Liver (tissue), 8 donors: ENCODE measurements at regions not wholly inside any gene's neighbourhood (a gene's known extent, or its start where the extent isn't known, plus 50 kb on each side); places are given as distances from the start of the nearest gene placed in this dataset.

ENCODE experiments used
- DNase-seq: peaks from one replicate; pipeline ENCODE4 v3.0.0-alpha.2; 2017; ENCODE audit warnings: low spot score
- H3K27ac ChIP-seq, 2 donors: one replicate each; pipeline ENCODE4 v1.7.0; 2013; ENCODE audit warnings: inconsistent platforms in 2 of 2, low read length in 2 of 2, control low read depth in 1 of 2, low read depth in 1 of 2, mild to moderate bottlenecking in 1 of 2
- H3K27me3 ChIP-seq, 4 donors: one replicate each; pipeline versions ENCODE4 v1.6.1 to v1.7.0; 2013; ENCODE audit warnings: low read length in 3 of 4, inconsistent platforms in 1 of 4, mild to moderate bottlenecking in 1 of 4, moderate library complexity in 1 of 4; ENCODE audit not compliant: control insufficient read depth in 4 of 4, insufficient read depth in 4 of 4
- H3K36me3 ChIP-seq, 4 donors: one replicate each; pipeline versions ENCODE4 v1.6.1 to v1.7.0; 2013; ENCODE audit warnings: low read length in 3 of 4, mild to moderate bottlenecking in 3 of 4, low read depth in 1 of 4, moderate library complexity in 1 of 4; ENCODE audit not compliant: control insufficient read depth in 4 of 4, insufficient read depth in 3 of 4
- H3K4me1 ChIP-seq, 4 donors: one replicate each; pipeline versions ENCODE4 v1.6.1 to v1.7.0; 2013; ENCODE audit warnings: low read length in 3 of 4, mild to moderate bottlenecking in 3 of 4, moderate library complexity in 1 of 4; ENCODE audit not compliant: control insufficient read depth in 4 of 4, insufficient read depth in 4 of 4
- H3K4me3 ChIP-seq, 3 donors: one replicate each; pipeline versions ENCODE4 v1.6.1 to v1.7.0; 2013; ENCODE audit warnings: low read length in 3 of 3, control low read depth in 1 of 3, low read depth in 1 of 3, mild to moderate bottlenecking in 1 of 3
- H3K9ac ChIP-seq, 2 donors: one replicate each; pipeline ENCODE4 v1.7.0; 2013; ENCODE audit warnings: low read length in 2 of 2, mild to moderate bottlenecking in 2 of 2, moderate library complexity in 2 of 2, control low read depth in 1 of 2, low read depth in 1 of 2
- H3K9me3 ChIP-seq, 4 donors: one replicate each; pipeline versions ENCODE4 v1.6.1 to v1.7.0; 2013; ENCODE audit warnings: low read length in 3 of 4; ENCODE audit not compliant: control insufficient read depth in 4 of 4
- CTCF ChIP-seq: fragments of 150-350 bp; IDR thresholded peaks from 2 replicates; pipeline ENCODE4 v1.5.1; 2017; ENCODE audit warnings: improper control_type of control experiment, low read depth, low read length; ENCODE audit not compliant: missing input control
- EGR1 ChIP-seq, 2 donors: IDR thresholded peaks; 2 replicates each; pipeline ENCODE4 v1.6.1; 2016 to 2018; ENCODE audit warnings: antibody characterized with exemption in 2 of 2, low read depth in 2 of 2
- FOXA1 ChIP-seq: IDR thresholded peaks from 2 replicates; pipeline ENCODE4 v1.6.1; 2016; ENCODE audit warnings: antibody characterized with exemption
- FOXA2 ChIP-seq: IDR thresholded peaks from 2 replicates; pipeline ENCODE4 v1.6.1; 2016; ENCODE audit warnings: antibody characterized with exemption
- GABPA ChIP-seq, 2 donors: IDR thresholded peaks in 1 of 2; conservative IDR thresholded peaks in 1 of 2; 2 replicates each; pipeline ENCODE4 v1.6.1; 2016; ENCODE audit warnings: antibody characterized with exemption in 2 of 2, mild to moderate bottlenecking in 1 of 2, moderate library complexity in 1 of 2
- HNF4A ChIP-seq, 2 donors: conservative IDR thresholded peaks; 2 replicates each; pipeline ENCODE4 v1.6.1; 2016; ENCODE audit warnings: antibody characterized with exemption in 2 of 2, mild to moderate bottlenecking in 2 of 2
- HNF4G ChIP-seq: IDR thresholded peaks from 2 replicates; pipeline ENCODE4 v1.6.1; 2016; ENCODE audit warnings: antibody characterized with exemption
- JUND ChIP-seq, 2 donors: IDR thresholded peaks; 2 replicates each; pipeline ENCODE4 v1.6.1; 2016; ENCODE audit warnings: antibody characterized with exemption in 2 of 2
- NR2F2 ChIP-seq: IDR thresholded peaks from 2 replicates; pipeline ENCODE4 v1.6.1; 2016; ENCODE audit warnings: antibody characterized with exemption
- RAD21 ChIP-seq, 2 donors: IDR thresholded peaks; 2 replicates each; pipeline ENCODE4 v1.6.1; 2016; ENCODE audit warnings: antibody characterized with exemption in 2 of 2, mild to moderate bottlenecking in 2 of 2
- REST ChIP-seq: IDR thresholded peaks from 2 replicates; pipeline ENCODE4 v1.6.1; 2016; ENCODE audit warnings: antibody characterized with exemption, mild to moderate bottlenecking
- RXRA ChIP-seq, 2 donors: IDR thresholded peaks; 2 replicates each; pipeline ENCODE4 v1.6.1; 2017 to 2018; ENCODE audit warnings: antibody characterized with exemption in 2 of 2, mild to moderate bottlenecking in 1 of 2
- SP1 ChIP-seq: IDR thresholded peaks from 2 replicates; pipeline ENCODE4 v1.6.1; 2018; ENCODE audit warnings: antibody characterized with exemption, mild to moderate bottlenecking
- TAF1 ChIP-seq: conservative IDR thresholded peaks from 2 replicates; pipeline ENCODE4 v1.6.1; 2016; ENCODE audit warnings: antibody characterized with exemption, mild to moderate bottlenecking
- YY1 ChIP-seq: IDR thresholded peaks from 2 replicates; pipeline ENCODE4 v1.6.1; 2016; ENCODE audit warnings: antibody characterized with exemption, mild to moderate bottlenecking
- WGBS: extraction: QIAGEN DNeasy Blood & Tissue Kit; methylation state at CpG from one replicate; pipeline ENCODE4 v1.1.7; 2013; 5-methylcytosine and 5-hydroxymethylcytosine counted together
- TF ChIP-seq, protein P1 (sequence below): IDR thresholded peaks from 2 replicates; pipeline ENCODE4 v1.6.1; 2016; ENCODE audit warnings: antibody characterized with exemption
- TF ChIP-seq, protein P2 (sequence below): IDR thresholded peaks from 2 replicates; pipeline ENCODE4 v1.6.1; 2016; ENCODE audit warnings: antibody characterized with exemption
- donor health status: healthy.
- donor health status: healthy.
- donor health status: healthy.
- donor health status: healthy.
- donor health status: healthy.

- WGBS: 31% methylated on average over 1 of the region's 1 CpG
- TF ChIP-seq SP1 (no peak), YY1 (no peak), HNF4G (no peak), CTCF (no peak), FOXA1 (no peak), FOXA2 (no peak), GABPA (IDR thresholded peaks at IDR 0.05 in 1 of 2, conservative IDR thresholded peaks at IDR 0.05 in 1 of 2) (no peak), RXRA (IDR thresholded peaks at IDR 0.05) (no peak), EGR1 (IDR thresholded peaks at IDR 0.05; ENCODE audit: low read depth in 2 of 2) (no peak), TAF1 (no peak), NR2F2 (no peak)
- TF ChIP-seq, protein P1, sequence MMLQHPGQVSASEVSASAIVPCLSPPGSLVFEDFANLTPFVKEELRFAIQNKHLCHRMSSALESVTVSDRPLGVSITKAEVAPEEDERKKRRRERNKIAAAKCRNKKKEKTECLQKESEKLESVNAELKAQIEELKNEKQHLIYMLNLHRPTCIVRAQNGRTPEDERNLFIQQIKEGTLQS: no peak
- Histone ChIP-seq H3K36me3 (no peaks in the 10 kb centered on the region), H3K27ac (no peak overlapping the region), H3K4me3 (no peak overlapping the region), H3K27me3 (no peaks in the 10 kb centered on the region), H3K9ac (no peak overlapping the region), H3K9me3 (peaks cover 2 to 12% (median 4%) of the 10 kb centered on the region in 4 donors), H3K4me1 (no peaks in the 10 kb centered on the region)
- no peak for DNase-seq
Measured at GRCh38 chr9:117907420-117907819, 203.2 kb downstream of the TLR4 start.

DNA sequence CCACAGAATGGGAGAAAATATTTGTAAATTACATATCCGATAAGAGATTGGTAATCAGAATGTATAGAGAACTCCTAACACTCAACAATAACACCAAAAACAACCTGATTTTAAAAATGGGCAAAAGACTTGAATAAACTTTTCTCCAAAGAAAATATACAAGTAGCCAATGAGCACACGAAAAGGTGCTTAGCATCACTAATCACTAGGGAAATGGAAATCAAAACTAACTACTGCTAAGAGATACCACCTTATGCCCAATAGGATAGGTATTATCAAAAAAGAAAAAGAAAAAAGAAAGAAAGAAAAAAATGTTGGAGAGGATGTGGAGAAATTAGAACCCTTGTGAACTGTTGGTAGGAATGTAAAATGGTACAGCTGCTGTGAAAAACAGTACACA is 212.1 kb downstream of the TLR4 start:
- no peak for TF ChIP-seq REST
- no peak overlapping the region for H3K27ac ChIP-seq
- 68% methylated on average over 2 of the region's 2 CpGs for WGBS
- H3K9ac ChIP-seq: no peak overlapping the region
- H3K36me3 ChIP-seq: no peaks in the 10 kb centered on the region
- no peak for DNase-seq
- no peaks in the 10 kb centered on the region for H3K27me3 ChIP-seq
- H3K4me1 ChIP-seq: no peaks in the 10 kb centered on the region
- peaks cover 0 to 9% (median 1%) of the 10 kb centered on the region in 4 donors for H3K9me3 ChIP-seq
- H3K4me3 ChIP-seq: no peak overlapping the region

DNA sequence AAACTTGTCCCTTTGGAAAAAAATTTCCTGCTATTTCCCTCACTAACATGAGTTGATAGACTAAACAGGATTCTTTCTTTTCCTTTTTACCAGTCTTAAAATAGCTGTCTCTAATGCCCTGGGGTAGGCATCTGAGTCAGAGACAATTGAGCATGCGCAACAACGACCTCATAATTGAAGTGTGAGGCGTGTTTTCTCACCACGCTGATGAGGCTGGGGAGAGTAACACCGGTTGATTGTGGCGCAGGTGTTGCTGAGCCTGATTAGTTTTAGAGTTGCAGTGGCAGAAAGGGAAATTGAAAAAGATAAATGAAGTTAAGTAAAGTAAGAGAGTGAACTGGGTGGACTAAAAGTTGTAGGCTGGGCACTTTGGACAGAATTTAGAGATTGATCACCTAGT is 213.7 kb downstream of the TLR4 start:
- H3K36me3 ChIP-seq: no peaks in the 10 kb centered on the region
- no peak overlapping the region for H3K4me3 ChIP-seq
- H3K27ac ChIP-seq: no peak overlapping the region
- H3K27me3 ChIP-seq: no peaks in the 10 kb centered on the region
- H3K4me1 ChIP-seq: no peaks in the 10 kb centered on the region
- 80% methylated on average over 6 of the region's 6 CpGs for WGBS
- H3K9ac ChIP-seq: no peak overlapping the region
- no peaks in the 10 kb centered on the region for H3K9me3 ChIP-seq
- DNase-seq: no peak
- TF ChIP-seq RAD21 (IDR thresholded peaks at IDR 0.05): no peak
- TF ChIP-seq YY1: no peak
- TF ChIP-seq, protein P2, sequence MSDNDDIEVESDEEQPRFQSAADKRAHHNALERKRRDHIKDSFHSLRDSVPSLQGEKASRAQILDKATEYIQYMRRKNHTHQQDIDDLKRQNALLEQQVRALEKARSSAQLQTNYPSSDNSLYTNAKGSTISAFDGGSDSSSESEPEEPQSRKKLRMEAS: no peak
- TF ChIP-seq CTCF: no peak
- no peak for TF ChIP-seq HNF4A (conservative IDR thresholded peaks at IDR 0.05)
- TF ChIP-seq REST: no peak
- TF ChIP-seq JUND (IDR thresholded peaks at IDR 0.05): no peak
- no peak for TF ChIP-seq FOXA1
- no peak for TF ChIP-seq EGR1 (IDR thresholded peaks at IDR 0.05; ENCODE audit: low read depth in 2 of 2)
- TF ChIP-seq TAF1: no peak
